Kidney (tissue), 13 donors: ENCODE measurements at regions not wholly inside any gene's neighbourhood (a gene's known extent, or its start where the extent isn't known, plus 50 kb on each side); places are given as distances from the start of the nearest gene placed in this dataset.
"Not testable (repeated sequence)": the region's sequence is repeated elsewhere in the genome, so short reads cannot be mapped to it uniquely, and the experiment has no call there.

Experiments
- DNase-seq, 5 donors: peaks; one replicate each; pipeline ENCODE4 v3.0.0-alpha.2; 2013 to 2020
- FAIRE-seq: peaks from 2 replicates; lab custom pipeline; 2012; peaks lifted over from hg19 to GRCh38; lab: Jason Lieb, UNC
- H3K27ac ChIP-seq, 2 donors: one replicate each; pipeline ENCODE4 v1.7.0; 2013; ENCODE audit warnings: low read depth in 2 of 2, low read length in 2 of 2, inconsistent platforms in 1 of 2
- H3K27me3 ChIP-seq: one replicate; pipeline ENCODE4 v1.7.1; 2013; ENCODE audit warnings: low read length, inconsistent platforms; ENCODE audit not compliant: control insufficient read depth, insufficient read depth
- H3K36me3 ChIP-seq, 3 donors: one replicate each; pipeline versions ENCODE4 v1.7.0 to v1.7.1; 2013; ENCODE audit warnings: low read length in 3 of 3, control low read depth in 1 of 3, inconsistent platforms in 1 of 3; ENCODE audit not compliant: insufficient read depth in 3 of 3, control insufficient read depth in 2 of 3
- H3K4me1 ChIP-seq, 3 donors: one replicate each; pipeline versions ENCODE4 v1.7.0 to v1.7.1; 2013; ENCODE audit warnings: low read length in 3 of 3, inconsistent platforms in 1 of 3, low read depth in 1 of 3; ENCODE audit not compliant: control insufficient read depth in 2 of 3, insufficient read depth in 2 of 3
- H3K4me3 ChIP-seq, 3 donors: one replicate each; pipeline versions ENCODE4 v1.7.0 to v1.8.1; 2013; ENCODE audit warnings: low read length in 3 of 3, control low read depth in 1 of 3, inconsistent platforms in 1 of 3
- H3K9ac ChIP-seq, 3 donors: one replicate each; pipeline versions ENCODE4 v1.7.0 to v1.7.1; 2013; ENCODE audit warnings: low read length in 3 of 3, control low read depth in 1 of 3, inconsistent platforms in 1 of 3
- H3K9me3 ChIP-seq, 3 donors: one replicate each; pipeline versions ENCODE4 v1.7.0 to v1.7.1; 2013; ENCODE audit warnings: low read length in 3 of 3, control low read depth in 1 of 3, inconsistent platforms in 1 of 3; ENCODE audit not compliant: control insufficient read depth in 2 of 3, insufficient read depth in 1 of 3
- intact Hi-C: fragments of 100-400 bp; cut with DNase I; formaldehyde crosslinking; loops from one replicate; pipeline ENCODE4 v1.11.1; 2022
- TF ChIP-seq, protein P1 (sequence below): IDR thresholded peaks from 3 replicates; pipeline ENCODE4 v1.5.1; 2012; ENCODE audit warnings: mild to moderate bottlenecking, moderate library complexity, borderline replicate concordance; ENCODE audit not compliant: insufficient read depth; ENCODE audit errors: extremely low read depth
- donor health status: control.
- donor health status: control.
- donor health status: control.
- donor health status: control.
- donor health status: control.
- donor health status: DM: yes; HTN: yes; CAD: no.
- donor health status: Normal renal cell carcinoma (clear cell type).

DNA sequence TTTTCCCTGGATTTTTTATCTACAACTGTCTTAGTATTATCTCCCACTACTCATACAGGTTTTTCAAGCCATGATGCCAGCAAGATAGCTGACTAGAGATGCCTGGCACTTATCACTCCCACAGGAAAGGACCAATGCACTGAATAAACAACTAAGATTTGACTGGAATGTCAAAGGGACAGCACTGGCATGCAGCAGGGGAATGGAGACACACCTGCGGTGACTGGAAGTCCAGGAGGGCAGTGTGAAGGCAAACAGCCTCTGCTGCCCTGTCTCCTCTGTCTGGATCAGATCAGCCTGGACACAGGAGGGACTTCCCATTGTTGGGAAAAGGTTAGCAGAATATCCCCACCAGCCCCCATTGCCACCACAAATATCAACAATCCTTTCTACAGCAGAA is 85.1 kb downstream of the TMEM237 start:
- DNase-seq (no peak), FAIRE-seq (no peak)
- Histone ChIP-seq H3K27me3 (no peaks in the 10 kb centered on the region), H3K27ac (no peak overlapping the region), H3K9ac (no peak overlapping the region), H3K36me3 (no peaks in the 10 kb centered on the region), H3K9me3 (no peaks in the 10 kb centered on the region), H3K4me1 (no peaks in the 10 kb centered on the region), H3K4me3 (no peak overlapping the region)
- intact Hi-C loops = no loop called here
- TF ChIP-seq, protein P1, sequence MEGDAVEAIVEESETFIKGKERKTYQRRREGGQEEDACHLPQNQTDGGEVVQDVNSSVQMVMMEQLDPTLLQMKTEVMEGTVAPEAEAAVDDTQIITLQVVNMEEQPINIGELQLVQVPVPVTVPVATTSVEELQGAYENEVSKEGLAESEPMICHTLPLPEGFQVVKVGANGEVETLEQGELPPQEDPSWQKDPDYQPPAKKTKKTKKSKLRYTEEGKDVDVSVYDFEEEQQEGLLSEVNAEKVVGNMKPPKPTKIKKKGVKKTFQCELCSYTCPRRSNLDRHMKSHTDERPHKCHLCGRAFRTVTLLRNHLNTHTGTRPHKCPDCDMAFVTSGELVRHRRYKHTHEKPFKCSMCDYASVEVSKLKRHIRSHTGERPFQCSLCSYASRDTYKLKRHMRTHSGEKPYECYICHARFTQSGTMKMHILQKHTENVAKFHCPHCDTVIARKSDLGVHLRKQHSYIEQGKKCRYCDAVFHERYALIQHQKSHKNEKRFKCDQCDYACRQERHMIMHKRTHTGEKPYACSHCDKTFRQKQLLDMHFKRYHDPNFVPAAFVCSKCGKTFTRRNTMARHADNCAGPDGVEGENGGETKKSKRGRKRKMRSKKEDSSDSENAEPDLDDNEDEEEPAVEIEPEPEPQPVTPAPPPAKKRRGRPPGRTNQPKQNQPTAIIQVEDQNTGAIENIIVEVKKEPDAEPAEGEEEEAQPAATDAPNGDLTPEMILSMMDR = no peak

DNA sequence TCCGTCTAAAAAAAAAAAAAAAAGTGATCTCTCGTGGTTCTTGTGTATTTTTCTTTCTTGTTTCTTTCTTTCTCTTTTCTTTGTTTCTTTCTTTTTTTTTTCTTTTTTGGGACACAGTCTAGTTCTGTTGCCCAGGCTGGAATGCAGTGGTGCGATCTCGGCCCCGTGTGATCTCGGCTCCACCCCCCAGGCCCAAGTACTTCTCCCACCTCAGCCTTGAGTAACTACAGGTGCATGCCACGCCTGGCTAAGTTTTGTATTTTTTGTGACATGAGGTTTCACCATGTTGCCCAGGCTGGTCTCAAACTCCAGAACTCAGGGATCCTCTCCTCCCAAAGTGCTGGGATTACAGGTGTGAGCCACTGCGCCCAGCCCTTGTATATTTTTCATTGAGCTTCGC is 91.4 kb downstream of the TMEM237 start:
- DNase-seq (no peak), FAIRE-seq (no peak)
- Histone ChIP-seq H3K4me3 (no peak overlapping the region), H3K9me3 (no peaks in the 10 kb centered on the region), H3K4me1 (no peaks in the 10 kb centered on the region), H3K27me3 (no peaks in the 10 kb centered on the region), H3K27ac (no peak overlapping the region), H3K9ac (no peak overlapping the region), H3K36me3 (no peaks in the 10 kb centered on the region)
- intact Hi-C loops = no loop called here
- TF ChIP-seq, protein P1 = no peak

DNA sequence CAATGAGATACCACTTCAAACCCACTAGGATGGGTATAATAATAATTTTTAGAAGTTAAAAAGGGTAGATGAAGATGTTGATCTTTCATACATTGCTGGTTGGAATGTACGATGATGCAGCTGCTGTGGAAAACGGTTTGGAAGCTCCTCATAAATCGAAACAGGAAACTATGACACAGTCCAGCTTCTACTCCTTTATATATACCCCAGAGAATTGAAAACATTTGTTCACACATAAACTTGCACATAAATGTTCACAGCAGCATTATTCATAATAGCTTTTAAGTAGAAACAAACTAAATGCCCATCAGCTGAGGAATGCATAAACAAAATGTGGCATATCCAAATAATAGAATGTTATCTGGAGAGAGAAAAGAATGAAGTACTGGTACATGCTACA is 95.0 kb downstream of the STRADB start:
- Histone ChIP-seq H3K4me1 (no peaks in the 10 kb centered on the region), H3K4me3 (no peak overlapping the region), H3K9ac (no peak overlapping the region), H3K36me3 (no peaks in the 10 kb centered on the region), H3K27ac (no peak overlapping the region), H3K9me3 (no peaks in the 10 kb centered on the region), H3K27me3 (no peaks in the 10 kb centered on the region)
- DNase-seq = peak in 2 of 5 donors; percentile 23 to 33
- TF ChIP-seq, protein P1 = no peak
- intact Hi-C loops = no loop called here
- no peak for FAIRE-seq

DNA sequence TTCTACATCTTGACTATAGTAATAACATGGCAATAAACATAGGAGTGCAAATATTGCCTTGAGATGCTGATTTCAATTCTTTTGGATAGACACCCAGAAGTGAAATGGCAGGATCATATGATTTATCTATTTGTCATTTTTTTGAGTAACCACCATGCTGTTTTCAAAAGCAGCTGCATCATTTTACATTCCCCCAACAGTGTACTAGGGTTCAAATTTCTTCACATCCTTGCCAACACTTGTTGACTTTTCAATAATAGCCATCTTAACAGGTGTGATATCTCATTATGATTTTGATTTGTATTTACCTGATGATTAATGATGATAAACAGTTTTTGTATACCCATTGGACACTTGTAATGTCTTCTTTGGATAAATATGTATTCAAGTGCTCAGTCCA is 90.8 kb downstream of the STRADB start:
- DNase-seq (no peak), FAIRE-seq (no peak)
- Histone ChIP-seq H3K27me3 (no peaks in the 10 kb centered on the region), H3K4me1 (no peaks in the 10 kb centered on the region), H3K36me3 (no peaks in the 10 kb centered on the region), H3K9ac (no peak overlapping the region), H3K9me3 (no peaks in the 10 kb centered on the region), H3K4me3 (no peak overlapping the region), H3K27ac (no peak overlapping the region)
- intact Hi-C loops = no loop called here
- TF ChIP-seq, protein P1 = no peak

GRCh38 chr2:201539271-201539670 is 87.7 kb downstream of the STRADB start:
- not testable (repeated sequence) for DNase-seq, H3K27me3 ChIP-seq, FAIRE-seq

More at GRCh38 chr2:201539271-201539670, 87.7 kb downstream of the STRADB start:
- H3K27ac ChIP-seq, H3K4me3 ChIP-seq, H3K9me3 ChIP-seq, intact Hi-C loops, H3K36me3 ChIP-seq, H3K9ac ChIP-seq, H3K4me1 ChIP-seq: not testable (repeated sequence)
